ENCODE measurements at regions not wholly inside any gene's neighbourhood (a gene's known extent, or its start where the extent isn't known, plus 50 kb on each side); places are given as distances from the start of the nearest gene placed in this dataset.

- Histone ChIP-seq H4K5ac (ENCODE audit: low read depth, low read length) (no peak overlapping the region), H3K18ac (ENCODE audit: low read depth, low read length) (no peak overlapping the region), H2BK120ac (ENCODE audit: low read depth, low read length) (no peak overlapping the region), H4K91ac (ENCODE audit: insufficient read depth, low read depth, low read length) (no peak overlapping the region), H3K9me1 (ENCODE audit: insufficient read depth, low read length) (no peaks in the 10 kb centered on the region), H3K14ac (replicated peaks; ENCODE audit: low read depth, low read length) (no peak overlapping the region), H3K4ac (ENCODE audit: low read depth, low read length) (no peak overlapping the region), H3K27ac (ENCODE audit: insufficient read depth, low read length) (no peak overlapping the region), H3K23ac (ENCODE audit: low read depth, low read length) (no peak overlapping the region), H3K56ac (ENCODE audit: extremely low read depth, insufficient read depth, low read length) (no peak overlapping the region), H2AK5ac (ENCODE audit: low read depth, low read length) (no peak overlapping the region), H3K4me3 (ENCODE audit: insufficient read depth, low read depth, low read length) (no peak overlapping the region), H3K79me1 (ENCODE audit: low read depth in 1 of 2, low read length in 2 of 2) (no peaks in the 10 kb centered on the region), H2BK5ac (ENCODE audit: low read depth, low read length, poor library complexity, severe bottlenecking) (no peak overlapping the region), H4K20me1 (ENCODE audit: insufficient read depth, low read length) (no peaks in the 10 kb centered on the region), H2BK20ac (ENCODE audit: low read depth, low read length) (no peak overlapping the region), H3K9me3 (ENCODE audit: control insufficient read depth, insufficient read depth, low read length) (no peaks in the 10 kb centered on the region), H4K8ac (ENCODE audit: low read depth in 2 of 2, low read length in 2 of 2) (no peak overlapping the region), H3K27me3 (ENCODE audit: control insufficient read depth, insufficient read depth, low read length) (no peaks in the 10 kb centered on the region), H2AFZ (replicated peaks; ENCODE audit: low read length, poor library complexity) (no peak overlapping the region), H2AK9ac (replicated peaks; ENCODE audit: low read depth, low read length, poor library complexity) (no peak overlapping the region), H3K36me3 (ENCODE audit: control insufficient read depth, insufficient read depth, low read length) (no peaks in the 10 kb centered on the region), H2BK15ac (ENCODE audit: low read depth, low read length) (no peak overlapping the region), H3K9ac (ENCODE audit: low read depth, low read length) (no peak overlapping the region), H3K4me1 (ENCODE audit: control insufficient read depth, insufficient read depth, low read length) (no peaks in the 10 kb centered on the region), H3K4me2 (ENCODE audit: low read depth, low read length) (no peak overlapping the region)
- ChIA-PET CTCF (no interaction called here), POLR2A (ENCODE audit: unreplicated experiment) (no interaction called here)
- intact Hi-C loops (cut with micrococcal nuclease) (no loop called here), in situ Hi-C loops (cut with MboI; ENCODE audit: low sequenced_read_pairs) (no loop called here), dilution Hi-C loops (cut with HindIII; ENCODE audit: low sequenced_read_pairs, unreplicated experiment) (no loop called here)
- BruUV-seq (replicated peaks): no TSS peak
- WGBS, 2 experiments (ENCODE audit: extremely low coverage in 2 of 2, insufficient read length in 1 of 2): no CpG with 5 or more reads among the region's 3 CpGs
- DNase-seq: no peak
- ATAC-seq (ENCODE audit: low read depth): no peak
- no peak for TF ChIP-seq CHD1 (IDR thresholded peaks at IDR 0.05; ENCODE audit: low read depth, low read length)
- no peak for TF ChIP-seq CEBPB (IDR thresholded peaks at IDR 0.05; ENCODE audit: low read depth, low read length)
- no peak for TF ChIP-seq RAD21 (IDR thresholded peaks at IDR 0.05; ENCODE audit: low read length)
- no peak for TF ChIP-seq FOS (IDR thresholded peaks at IDR 0.05; ENCODE audit: low read depth, low read length)
- TF ChIP-seq SMC3 (IDR thresholded peaks at IDR 0.05; ENCODE audit: low read depth, low read length): no peak
- no peak for TF ChIP-seq RCOR1 (IDR thresholded peaks at IDR 0.05; ENCODE audit: insufficient replicate concordance, low read length)
- TF ChIP-seq ELK1 (IDR thresholded peaks at IDR 0.05; ENCODE audit: borderline replicate concordance, low read depth, low read length): no peak
- no peak for TF ChIP-seq USF2 (IDR thresholded peaks at IDR 0.05; ENCODE audit: low read depth, low read length)
- no peak for TF ChIP-seq MXI1 (IDR thresholded peaks at IDR 0.05; ENCODE audit: borderline replicate concordance, low read depth, low read length)
Observed at GRCh38 chr13:91270031-91270430, 77.5 kb upstream of the MIR17HG start.

Measured in IMR-90 (cell line).